OCI-LY3 (cell line): ENCODE measurements at regions not wholly inside any gene's neighbourhood (a gene's known extent, or its start where the extent isn't known, plus 50 kb on each side); places are given as distances from the start of the nearest gene placed in this dataset.

Experiments used
- H2AFZ ChIP-seq: fragments of 200-600, 300-600 bp; shearing (Covaris generic); 2 replicates; pipeline ENCODE4 v1.6.0; 2014; ENCODE audit warnings: antibody characterized with exemption, low read depth, low read length
- H3K27ac ChIP-seq: fragments of 200-600, 300-600 bp; sonication (generic); 2 replicates; pipeline ENCODE4 v1.5.1; 2014; ENCODE audit warnings: mild to moderate bottlenecking, low read length, moderate library complexity, mixed read lengths
- H3K27me3 ChIP-seq: fragments of 200-600, 300-600 bp; sonication (generic); 2 replicates; pipeline ENCODE4 v1.6.1; 2014; ENCODE audit warnings: low read depth, low read length, mixed read lengths
- H3K36me3 ChIP-seq: fragments of 200-600, 300-600 bp; sonication (generic); replicated peaks from 2 replicates; pipeline ENCODE3; 2014; ENCODE audit warnings: low read depth, low read length, mixed read lengths
- H3K4me1 ChIP-seq: fragments of 300-600, 200-600 bp; sonication (generic); 2 replicates; pipeline ENCODE4 v1.6.1; 2014; ENCODE audit warnings: low read length, mixed read lengths
- H3K4me2 ChIP-seq: fragments of 200-600, 300-600 bp; sonication (generic); 2 replicates; pipeline ENCODE4 v1.6.1; 2014; ENCODE audit warnings: low read length, mixed read lengths
- H3K4me3 ChIP-seq: fragments of 300-600, 200-600 bp; sonication (generic); 2 replicates; pipeline ENCODE4 v1.5.1; 2014; ENCODE audit warnings: antibody characterized with exemption, mild to moderate bottlenecking, low read length, moderate library complexity
- H3K79me2 ChIP-seq: fragments of 300-600, 200-600 bp; shearing (Covaris generic); 2 replicates; pipeline ENCODE4 v1.6.1; 2014; ENCODE audit warnings: mild to moderate bottlenecking, low read length, mixed read lengths
- H3K9ac ChIP-seq: fragments of 300-600, 200-600 bp; shearing (Covaris generic); 2 replicates; pipeline ENCODE4 v1.6.0; 2014; ENCODE audit warnings: mild to moderate bottlenecking, low read length, moderate library complexity
- H3K9me3 ChIP-seq: fragments of 200-600, 300-600 bp; shearing (Covaris generic); 2 replicates; pipeline ENCODE4 v1.6.1; 2014; ENCODE audit warnings: low read length, mixed read lengths; ENCODE audit not compliant: insufficient read depth
- H4K20me1 ChIP-seq: fragments of 200-600, 300-600 bp; sonication (generic); 2 replicates; pipeline ENCODE4 v1.6.1; 2016; ENCODE audit warnings: low read length, mixed read lengths; ENCODE audit not compliant: insufficient read depth
- EZH2phosphoT487 ChIP-seq: fragments of 200-600 bp; shearing (Covaris generic); IDR thresholded peaks from 2 replicates; pipeline ENCODE4 v1.6.1; 2018; ENCODE audit warnings: antibody characterized with exemption, mixed run types, low read depth
- TF ChIP-seq, protein P1 (sequence below): fragments of 200-600, 300-600 bp; sonication (generic); IDR thresholded peaks from 2 replicates; pipeline ENCODE4 v1.5.1; 2014; ENCODE audit warnings: antibody characterized with exemption, low read length, low read depth

DNA sequence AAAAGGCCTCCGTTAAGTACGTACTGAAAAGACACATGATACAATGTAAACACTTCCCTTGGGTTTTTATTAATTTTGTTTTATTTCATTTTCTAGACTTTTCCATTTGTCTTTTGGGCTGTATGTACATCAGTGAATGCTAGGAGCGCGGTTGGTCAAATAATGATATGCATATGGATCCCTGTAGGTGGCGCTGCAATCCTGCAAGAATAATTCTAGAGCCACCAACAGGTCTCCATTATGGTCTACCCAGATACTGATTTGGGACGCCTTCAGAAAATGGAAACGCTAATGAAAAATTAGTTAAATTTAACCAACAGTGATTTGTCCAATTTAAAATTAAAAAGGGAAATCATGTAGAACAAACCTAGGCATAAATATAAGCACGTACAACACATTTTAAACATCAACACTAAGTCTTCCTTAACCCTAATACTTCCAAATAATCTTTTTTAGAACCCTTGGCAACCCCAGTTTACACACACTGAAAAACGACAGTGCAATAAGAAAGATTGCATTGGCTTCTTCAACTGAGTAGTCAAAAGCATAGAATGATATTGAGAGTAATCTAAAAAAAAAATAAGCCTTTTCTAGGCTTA lies 433.5 kb downstream of the RFPL4B start:
- H3K9me3 ChIP-seq, result no peaks in the 10 kb centered on the region
- H3K9ac ChIP-seq, result peak overlapping the region; percentile 25; the same call in 1 of the 2 replicates
- H4K20me1 ChIP-seq, result no peaks in the 10 kb centered on the region
- no peaks in the 10 kb centered on the region for H3K27me3 ChIP-seq
- H3K36me3 ChIP-seq, result no peaks in the 10 kb centered on the region
- H2AFZ ChIP-seq, result peak overlapping the region; percentile 72; the same call in 1 of the 2 replicates
- H3K27ac ChIP-seq, result no peak overlapping the region
- no peaks in the 10 kb centered on the region for H3K79me2 ChIP-seq
- no peak for TF ChIP-seq EZH2phosphoT487
- TF ChIP-seq, protein P1, sequence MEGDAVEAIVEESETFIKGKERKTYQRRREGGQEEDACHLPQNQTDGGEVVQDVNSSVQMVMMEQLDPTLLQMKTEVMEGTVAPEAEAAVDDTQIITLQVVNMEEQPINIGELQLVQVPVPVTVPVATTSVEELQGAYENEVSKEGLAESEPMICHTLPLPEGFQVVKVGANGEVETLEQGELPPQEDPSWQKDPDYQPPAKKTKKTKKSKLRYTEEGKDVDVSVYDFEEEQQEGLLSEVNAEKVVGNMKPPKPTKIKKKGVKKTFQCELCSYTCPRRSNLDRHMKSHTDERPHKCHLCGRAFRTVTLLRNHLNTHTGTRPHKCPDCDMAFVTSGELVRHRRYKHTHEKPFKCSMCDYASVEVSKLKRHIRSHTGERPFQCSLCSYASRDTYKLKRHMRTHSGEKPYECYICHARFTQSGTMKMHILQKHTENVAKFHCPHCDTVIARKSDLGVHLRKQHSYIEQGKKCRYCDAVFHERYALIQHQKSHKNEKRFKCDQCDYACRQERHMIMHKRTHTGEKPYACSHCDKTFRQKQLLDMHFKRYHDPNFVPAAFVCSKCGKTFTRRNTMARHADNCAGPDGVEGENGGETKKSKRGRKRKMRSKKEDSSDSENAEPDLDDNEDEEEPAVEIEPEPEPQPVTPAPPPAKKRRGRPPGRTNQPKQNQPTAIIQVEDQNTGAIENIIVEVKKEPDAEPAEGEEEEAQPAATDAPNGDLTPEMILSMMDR, result peak; percentile 67
- H3K4me2 ChIP-seq, result peak overlapping the region; percentile 53
- H3K4me3 ChIP-seq, result peak overlapping the region; percentile 51; the same call in 1 of the 2 replicates
- peaks cover 2% of the 10 kb centered on the region; the same call in 1 of the 2 replicates for H3K4me1 ChIP-seq

DNA sequence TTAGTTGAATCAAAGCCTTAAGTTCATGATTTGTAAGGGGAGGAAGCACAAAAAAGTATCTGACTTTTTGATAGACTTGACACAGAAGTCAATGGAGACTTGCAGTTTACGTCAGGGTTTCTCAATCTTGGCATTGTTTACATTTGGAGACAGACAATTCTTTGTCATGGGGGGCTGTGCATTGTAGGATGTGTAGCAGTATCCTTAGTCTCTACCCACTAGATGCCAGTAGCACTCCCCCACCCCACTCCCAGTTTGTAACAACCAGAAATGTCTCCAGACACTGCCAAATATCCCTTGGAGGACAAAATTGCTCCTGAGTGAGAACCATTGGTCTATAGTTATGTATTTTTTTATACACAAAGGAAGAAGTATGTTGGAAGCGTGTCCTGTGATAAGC lies 434.1 kb downstream of the RFPL4B start:
- no peak for TF ChIP-seq EZH2phosphoT487
- TF ChIP-seq, protein P1, result 0 out of 2 replicates have a peak, but pooled peaks have one; percentile 11
- Histone ChIP-seq H4K20me1 (no peaks in the 10 kb centered on the region), H3K27me3 (no peaks in the 10 kb centered on the region), H3K4me3 (no peak overlapping the region), H3K79me2 (no peaks in the 10 kb centered on the region), H3K36me3 (no peaks in the 10 kb centered on the region), H3K4me1 (peaks cover 2% of the 10 kb centered on the region; the same call in 1 of the 2 replicates), H3K27ac (no peak overlapping the region), H2AFZ (no peak overlapping the region), H3K9me3 (no peaks in the 10 kb centered on the region), H3K4me2 (no peak overlapping the region), H3K9ac (no peak overlapping the region)

DNA sequence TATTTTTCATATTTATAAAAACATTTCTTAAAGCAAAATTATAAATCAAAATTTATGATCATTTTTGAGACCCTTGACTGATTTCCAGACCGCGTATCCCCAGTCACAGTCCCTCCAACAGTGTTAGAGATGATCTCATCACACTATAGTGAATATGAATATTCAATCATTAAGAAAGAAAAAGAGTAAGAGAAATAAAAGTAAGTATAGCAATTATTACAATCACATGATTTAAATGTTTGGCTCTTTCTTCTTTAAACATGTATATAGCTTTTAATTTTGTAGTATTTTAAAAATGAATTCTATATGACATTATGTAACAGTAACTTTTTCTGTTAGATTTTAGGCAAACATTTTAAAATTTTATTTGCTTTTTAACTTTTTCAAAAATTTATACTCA lies 438.3 kb downstream of the RFPL4B start:
- no peaks in the 10 kb centered on the region for H3K36me3 ChIP-seq
- no peak overlapping the region for H3K9ac ChIP-seq
- H3K4me1 ChIP-seq, result peaks cover 2% of the 10 kb centered on the region; the same call in 1 of the 2 replicates
- no peaks in the 10 kb centered on the region for H4K20me1 ChIP-seq
- no peak overlapping the region for H3K4me3 ChIP-seq
- H3K9me3 ChIP-seq, result no peaks in the 10 kb centered on the region
- TF ChIP-seq, protein P1, result no peak
- no peak for TF ChIP-seq EZH2phosphoT487
- H3K27ac ChIP-seq, result no peak overlapping the region
- no peak overlapping the region for H2AFZ ChIP-seq
- no peaks in the 10 kb centered on the region for H3K79me2 ChIP-seq
- no peaks in the 10 kb centered on the region for H3K27me3 ChIP-seq
- no peak overlapping the region for H3K4me2 ChIP-seq

DNA sequence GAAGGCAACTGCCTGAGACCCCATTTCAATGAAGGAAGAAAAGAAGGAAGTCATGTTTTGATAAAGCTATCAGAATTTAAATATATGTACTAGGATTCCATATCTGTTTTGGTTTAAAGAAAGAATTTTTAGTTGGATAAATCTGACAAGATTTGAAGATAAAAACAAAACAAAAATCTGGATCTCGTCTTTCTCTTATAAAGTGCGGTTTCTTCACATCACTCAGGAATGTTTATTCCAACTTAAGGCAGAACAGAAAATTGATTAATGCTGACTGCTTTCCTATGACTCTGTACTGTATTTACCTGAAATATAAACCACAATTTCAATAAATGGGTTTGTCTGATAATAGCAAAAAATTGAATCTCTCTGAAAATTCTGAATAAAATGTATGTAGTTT lies 439.7 kb downstream of the RFPL4B start:
- Histone ChIP-seq H3K27me3 (no peaks in the 10 kb centered on the region), H3K9me3 (no peaks in the 10 kb centered on the region), H3K4me2 (no peak overlapping the region), H3K79me2 (no peaks in the 10 kb centered on the region), H3K27ac (no peak overlapping the region), H3K36me3 (no peaks in the 10 kb centered on the region), H3K4me3 (no peak overlapping the region), H3K4me1 (no peaks in the 10 kb centered on the region), H4K20me1 (no peaks in the 10 kb centered on the region), H3K9ac (no peak overlapping the region), H2AFZ (no peak overlapping the region)
- TF ChIP-seq, protein P1, result no peak
- no peak for TF ChIP-seq EZH2phosphoT487
